DOHH2 (cell line): ENCODE measurements at regions not wholly inside any gene's neighbourhood (a gene's known extent, or its start where the extent isn't known, plus 50 kb on each side); places are given as distances from the start of the nearest gene placed in this dataset.

Source experiments
- H3F3A ChIP-seq: fragments of 200-600 bp; sonication (generic), shearing (Covaris generic); 2 replicates; pipeline ENCODE4 v1.6.0; 2016; ENCODE audit warnings: antibody characterized with exemption, mild to moderate bottlenecking; ENCODE audit not compliant: control insufficient read depth, insufficient read depth
- H3K27ac ChIP-seq: fragments of 200-600 bp; sonication (generic); 2 replicates; pipeline ENCODE4 v1.5.1; 2014; ENCODE audit warnings: low read depth, mild to moderate bottlenecking, low read length, moderate library complexity
- H3K27me3 ChIP-seq: fragments of 200-600 bp; sonication (generic); 2 replicates; pipeline ENCODE4 v1.6.1; 2014; ENCODE audit warnings: mild to moderate bottlenecking, low read length, mixed read lengths; ENCODE audit not compliant: control insufficient read depth
- H3K36me3 ChIP-seq: fragments of 200-600 bp; sonication (generic); 2 replicates; pipeline ENCODE4 v1.6.1; 2014; ENCODE audit warnings: mild to moderate bottlenecking, low read length, moderate library complexity, mixed read lengths; ENCODE audit not compliant: control insufficient read depth
- H3K4me1 ChIP-seq: fragments of 200-600 bp; sonication (generic); 2 replicates; pipeline ENCODE4 v1.6.1; 2014; ENCODE audit warnings: mild to moderate bottlenecking, low read length, mixed read lengths; ENCODE audit not compliant: control insufficient read depth
- H3K4me2 ChIP-seq: fragments of 200-600 bp; sonication (generic); 2 replicates; pipeline ENCODE4 v1.6.0; 2014; ENCODE audit warnings: mild to moderate bottlenecking, low read length, moderate library complexity
- H3K4me3 ChIP-seq: fragments of 200-600 bp; sonication (generic); 2 replicates; pipeline ENCODE4 v1.5.1; 2014; ENCODE audit warnings: mild to moderate bottlenecking, low read length, mixed read lengths
- H3K79me2 ChIP-seq: fragments of 200-600 bp; sonication (generic); 2 replicates; pipeline ENCODE4 v1.6.1; 2014; ENCODE audit warnings: mild to moderate bottlenecking, low read length, mixed read lengths; ENCODE audit not compliant: control insufficient read depth
- H3K9me2 ChIP-seq: fragments of 200-600 bp; sonication (generic); replicated peaks from 2 replicates; pipeline ENCODE4 v1.6.1; 2014; ENCODE audit warnings: mild to moderate bottlenecking, low read length, mixed read lengths; ENCODE audit not compliant: control insufficient read depth
- H3K9me3 ChIP-seq: fragments of 200-600 bp; sonication (generic); 2 replicates; pipeline ENCODE4 v1.6.1; 2014; ENCODE audit warnings: antibody characterized with exemption, low read length, mixed read lengths; ENCODE audit not compliant: control insufficient read depth, insufficient read depth
- H4K20me1 ChIP-seq: fragments of 200-600 bp; sonication (generic); 2 replicates; pipeline ENCODE4 v1.6.0; 2014; ENCODE audit warnings: low read depth, mild to moderate bottlenecking, antibody characterized with exemption, low read length, moderate library complexity; ENCODE audit not compliant: control insufficient read depth, insufficient read depth
- EZH2phosphoT487 ChIP-seq: fragments of 200-600 bp; sonication (generic); IDR thresholded peaks from 2 replicates; pipeline ENCODE4 v1.6.1; 2017; ENCODE audit warnings: borderline replicate concordance, mild to moderate bottlenecking, antibody characterized with exemption, low read length, moderate library complexity, mixed read lengths
- TF ChIP-seq, protein P1 (sequence below): fragments of 200-600 bp; sonication (generic); IDR thresholded peaks from one replicate; pipeline ENCODE4 v1.5.1; 2014; ENCODE audit warnings: antibody characterized with exemption, mild to moderate bottlenecking, low read depth, low read length; ENCODE audit not compliant: poor library complexity, severe bottlenecking

DNA sequence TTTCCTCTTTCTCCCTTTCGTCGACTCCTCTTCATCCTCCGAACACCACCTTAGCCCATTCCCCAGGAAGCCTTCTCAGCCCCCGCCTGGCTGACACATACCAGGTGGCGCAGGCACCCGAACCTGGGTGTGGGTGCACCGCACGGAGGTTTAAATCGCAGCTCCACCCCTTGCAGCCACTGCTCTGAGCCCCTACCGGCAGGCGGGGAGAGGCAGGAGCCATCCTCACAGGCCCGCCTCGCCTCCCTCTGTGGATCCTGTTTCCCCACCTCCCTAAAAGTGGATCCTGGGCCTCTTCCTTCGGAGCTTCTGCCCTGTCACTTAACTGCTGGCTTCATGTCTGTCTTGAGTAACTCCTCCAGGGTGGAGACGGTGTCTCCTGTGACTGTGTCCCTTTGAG lies 110.7 kb downstream of the OLFM1 start:
- Histone ChIP-seq H3F3A (no peaks in the 10 kb centered on the region), H3K4me1 (no peaks in the 10 kb centered on the region), H3K79me2 (no peaks in the 10 kb centered on the region), H3K4me2 (no peak overlapping the region), H3K4me3 (no peak overlapping the region), H4K20me1 (no peaks in the 10 kb centered on the region), H3K27me3 (no peaks in the 10 kb centered on the region), H3K36me3 (no peaks in the 10 kb centered on the region), H3K27ac (no peak overlapping the region), H3K9me2 (no peaks in the 10 kb centered on the region), H3K9me3 (no peaks in the 10 kb centered on the region)
- TF ChIP-seq, protein P1, sequence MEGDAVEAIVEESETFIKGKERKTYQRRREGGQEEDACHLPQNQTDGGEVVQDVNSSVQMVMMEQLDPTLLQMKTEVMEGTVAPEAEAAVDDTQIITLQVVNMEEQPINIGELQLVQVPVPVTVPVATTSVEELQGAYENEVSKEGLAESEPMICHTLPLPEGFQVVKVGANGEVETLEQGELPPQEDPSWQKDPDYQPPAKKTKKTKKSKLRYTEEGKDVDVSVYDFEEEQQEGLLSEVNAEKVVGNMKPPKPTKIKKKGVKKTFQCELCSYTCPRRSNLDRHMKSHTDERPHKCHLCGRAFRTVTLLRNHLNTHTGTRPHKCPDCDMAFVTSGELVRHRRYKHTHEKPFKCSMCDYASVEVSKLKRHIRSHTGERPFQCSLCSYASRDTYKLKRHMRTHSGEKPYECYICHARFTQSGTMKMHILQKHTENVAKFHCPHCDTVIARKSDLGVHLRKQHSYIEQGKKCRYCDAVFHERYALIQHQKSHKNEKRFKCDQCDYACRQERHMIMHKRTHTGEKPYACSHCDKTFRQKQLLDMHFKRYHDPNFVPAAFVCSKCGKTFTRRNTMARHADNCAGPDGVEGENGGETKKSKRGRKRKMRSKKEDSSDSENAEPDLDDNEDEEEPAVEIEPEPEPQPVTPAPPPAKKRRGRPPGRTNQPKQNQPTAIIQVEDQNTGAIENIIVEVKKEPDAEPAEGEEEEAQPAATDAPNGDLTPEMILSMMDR, result no peak
- no peak for TF ChIP-seq EZH2phosphoT487

DNA sequence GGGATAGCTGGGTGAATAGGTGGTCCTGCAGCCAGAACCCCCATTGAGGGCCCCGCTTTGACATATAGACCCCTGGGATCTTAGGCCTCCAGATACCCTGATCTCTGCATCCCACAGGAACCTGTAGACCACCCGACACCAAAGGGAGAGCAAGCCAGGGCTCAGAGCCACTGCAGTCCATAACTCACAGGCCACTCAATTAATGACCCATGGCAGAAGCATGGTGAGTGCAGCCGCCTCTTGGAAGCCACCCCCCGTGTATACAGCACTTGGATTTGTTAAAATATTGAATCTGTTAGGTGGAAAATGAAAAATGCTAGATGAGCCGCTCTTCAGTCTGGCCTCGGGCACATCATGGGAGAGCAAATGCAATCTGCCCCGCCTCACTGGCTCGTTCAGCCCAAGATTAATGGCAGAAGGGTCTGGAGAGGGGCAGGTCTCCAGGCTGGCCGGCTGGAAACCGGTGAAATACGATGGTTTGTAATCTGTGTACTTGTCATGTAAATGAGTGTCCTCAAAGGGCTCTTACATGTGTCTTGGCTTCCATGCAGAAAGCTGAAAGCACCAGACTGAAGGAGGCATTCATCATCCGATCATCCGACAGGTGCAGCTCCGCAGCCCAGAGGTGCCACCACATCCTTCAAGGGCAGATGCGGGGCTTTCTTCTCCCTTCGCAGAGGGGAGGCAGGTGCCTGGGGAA lies 111.3 kb downstream of the OLFM1 start:
- Histone ChIP-seq H4K20me1 (no peaks in the 10 kb centered on the region), H3K4me1 (no peaks in the 10 kb centered on the region), H3K36me3 (no peaks in the 10 kb centered on the region), H3K9me3 (no peaks in the 10 kb centered on the region), H3K9me2 (no peaks in the 10 kb centered on the region), H3K27me3 (no peaks in the 10 kb centered on the region), H3K79me2 (no peaks in the 10 kb centered on the region), H3F3A (no peaks in the 10 kb centered on the region), H3K4me3 (no peak overlapping the region), H3K27ac (no peak overlapping the region), H3K4me2 (no peak overlapping the region)
- no peak for TF ChIP-seq EZH2phosphoT487
- TF ChIP-seq, protein P1, result no peak

DNA sequence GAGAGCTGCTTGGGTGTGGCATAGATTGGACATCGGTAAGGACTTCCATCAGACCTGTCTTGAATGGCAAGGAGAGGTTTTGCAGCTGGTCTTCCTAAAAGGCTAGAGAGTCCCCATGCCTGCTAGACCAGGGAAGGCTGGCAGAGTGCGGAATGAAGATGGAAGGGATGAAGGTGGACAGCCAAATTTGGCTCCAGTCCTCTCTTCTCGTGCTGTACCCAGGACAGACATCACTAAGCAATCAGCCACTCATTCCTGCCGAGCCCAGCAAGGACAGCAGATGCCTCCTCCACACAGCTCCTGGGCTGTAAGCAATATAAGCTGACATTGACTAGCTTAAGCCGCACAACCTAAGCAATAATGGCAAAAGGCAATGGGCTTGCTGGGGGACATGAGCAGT lies 112.0 kb downstream of the OLFM1 start:
- Histone ChIP-seq H3F3A (no peaks in the 10 kb centered on the region), H3K4me3 (no peak overlapping the region), H3K9me2 (no peaks in the 10 kb centered on the region), H3K4me1 (no peaks in the 10 kb centered on the region), H3K79me2 (no peaks in the 10 kb centered on the region), H3K36me3 (no peaks in the 10 kb centered on the region), H3K4me2 (no peak overlapping the region), H4K20me1 (no peaks in the 10 kb centered on the region), H3K27me3 (no peaks in the 10 kb centered on the region), H3K27ac (no peak overlapping the region), H3K9me3 (no peaks in the 10 kb centered on the region)
- TF ChIP-seq, protein P1, result no peak
- no peak for TF ChIP-seq EZH2phosphoT487
